H9 (cell line): ENCODE measurements at regions not wholly inside any gene's neighbourhood (a gene's known extent, or its start where the extent isn't known, plus 50 kb on each side); places are given as distances from the start of the nearest gene placed in this dataset.

Source experiments
- DNase-seq: peaks from one replicate; pipeline ENCODE4 v3.0.0-alpha.2; 2017
- H2AFZ ChIP-seq: one replicate; pipeline ENCODE4 v1.6.1; 2013; ENCODE audit warnings: mild to moderate bottlenecking, low read length, control low read depth, moderate library complexity
- H2AK5ac ChIP-seq: 2 replicates; pipeline ENCODE4 v1.6.1; 2013; ENCODE audit warnings: low read length, control low read depth, mixed read lengths; ENCODE audit not compliant: insufficient read length
- H2BK120ac ChIP-seq: one replicate; pipeline ENCODE4 v1.6.1; 2013; ENCODE audit warnings: low read depth, mild to moderate bottlenecking, low read length, control low read depth, inconsistent platforms; ENCODE audit not compliant: poor library complexity, severe bottlenecking
- H2BK12ac ChIP-seq: 2 replicates; pipeline ENCODE4 v1.6.1; 2013; ENCODE audit warnings: low read length, control low read depth, mixed read lengths, low read depth; ENCODE audit not compliant: insufficient read length
- H2BK15ac ChIP-seq: 2 replicates; pipeline ENCODE4 v1.6.1; 2013; ENCODE audit warnings: low read depth, low read length, control low read depth
- H2BK20ac ChIP-seq: one replicate; pipeline ENCODE4 v1.6.1; 2013; ENCODE audit warnings: low read depth, mild to moderate bottlenecking, low read length, control low read depth, inconsistent platforms; ENCODE audit not compliant: poor library complexity, severe bottlenecking
- H2BK5ac ChIP-seq: 2 replicates; pipeline ENCODE4 v1.6.1; 2013; ENCODE audit warnings: low read length, control low read depth, mixed read lengths; ENCODE audit not compliant: insufficient read length
- H3K14ac ChIP-seq: 2 replicates; pipeline ENCODE4 v1.6.1; 2013; ENCODE audit warnings: low read length, control low read depth; ENCODE audit not compliant: insufficient read depth
- H3K18ac ChIP-seq: 2 replicates; pipeline ENCODE4 v1.6.1; 2013; ENCODE audit warnings: low read depth, mild to moderate bottlenecking, mixed read lengths, low read length, control low read depth; ENCODE audit not compliant: insufficient read length
- H3K23ac ChIP-seq: 2 replicates; pipeline ENCODE4 v1.6.1; 2013; ENCODE audit warnings: low read length, control low read depth, mixed read lengths, low read depth; ENCODE audit not compliant: insufficient read length
- H3K23me2 ChIP-seq: 2 replicates; pipeline ENCODE4 v1.6.1; 2013; ENCODE audit warnings: low read depth, mild to moderate bottlenecking, mixed read lengths, low read length, control low read depth; ENCODE audit not compliant: insufficient read length, poor library complexity, severe bottlenecking
- H3K27ac ChIP-seq: 2 replicates; pipeline ENCODE4 v1.5.1; 2013; ENCODE audit warnings: low read length, control low read depth, mixed read lengths, low read depth; ENCODE audit not compliant: insufficient read length
- H3K27me3 ChIP-seq: 2 replicates; pipeline ENCODE4 v1.6.1; 2013; ENCODE audit warnings: low read length, control low read depth, inconsistent platforms; ENCODE audit not compliant: insufficient read depth
- H3K4ac ChIP-seq: 2 replicates; pipeline ENCODE4 v1.6.1; 2013; ENCODE audit warnings: low read depth, mild to moderate bottlenecking, control low read depth, inconsistent platforms, low read length, moderate library complexity
- H3K4me1 ChIP-seq: 2 replicates; pipeline ENCODE4 v1.6.1; 2013; ENCODE audit warnings: low read length, control low read depth, inconsistent platforms; ENCODE audit not compliant: insufficient read depth
- H3K4me2 ChIP-seq: 2 replicates; pipeline ENCODE4 v1.6.1; 2013; ENCODE audit warnings: low read length, control low read depth, mixed read lengths; ENCODE audit not compliant: insufficient read length, insufficient read depth
- H3K56ac ChIP-seq: 2 replicates; pipeline ENCODE4 v1.6.1; 2013; ENCODE audit warnings: low read depth, mild to moderate bottlenecking, mixed read lengths, low read length, control low read depth; ENCODE audit not compliant: insufficient read length
- H3K79me1 ChIP-seq: 2 replicates; pipeline ENCODE4 v1.6.1; 2013; ENCODE audit warnings: low read depth, mild to moderate bottlenecking, moderate library complexity, low read length, control low read depth, inconsistent platforms; ENCODE audit not compliant: insufficient read depth, poor library complexity, severe bottlenecking
- H3K79me2 ChIP-seq: 2 replicates; pipeline ENCODE4 v1.6.1; 2013; ENCODE audit warnings: low read length, control low read depth, inconsistent platforms; ENCODE audit not compliant: insufficient read depth
- H3K9ac ChIP-seq: 2 replicates; pipeline ENCODE4 v1.6.1; 2013; ENCODE audit warnings: low read length, control low read depth, mixed read lengths; ENCODE audit not compliant: insufficient read length; ENCODE audit errors: extremely low read depth
- H3K9me3 ChIP-seq: one replicate; pipeline ENCODE4 v1.6.1; 2013; ENCODE audit warnings: low read depth, low read length, inconsistent platforms; ENCODE audit not compliant: control insufficient read depth
- H3T11ph ChIP-seq: one replicate; pipeline ENCODE4 v1.6.1; 2013; ENCODE audit warnings: mild to moderate bottlenecking, low read length, control low read depth, inconsistent platforms
- H4K20me1 ChIP-seq: one replicate; pipeline ENCODE4 v1.6.1; 2013; ENCODE audit not compliant: control insufficient read depth, insufficient read length, insufficient read depth
- H4K5ac ChIP-seq: 2 replicates; pipeline ENCODE4 v1.6.1; 2013; ENCODE audit warnings: low read depth, mild to moderate bottlenecking, mixed read lengths, low read length, control low read depth; ENCODE audit not compliant: insufficient read length
- H4K8ac ChIP-seq: replicated peaks from 2 replicates; pipeline ENCODE4 v1.6.1; 2013; ENCODE audit warnings: low read length, control low read depth, mixed read lengths, low read depth; ENCODE audit not compliant: insufficient read length
- H4K91ac ChIP-seq: 2 replicates; pipeline ENCODE4 v1.6.1; 2013; ENCODE audit warnings: low read depth, mild to moderate bottlenecking, moderate library complexity, mixed read lengths, low read length, control low read depth; ENCODE audit not compliant: insufficient read length
- H3K27ac Mint-ChIP-seq, 3 experiments: 2 replicates in 2 of 3; 3 replicates in 1 of 3; pipeline ENCODE4 v1.8.0; 2020 to 2021; ENCODE audit warnings: mixed read lengths in 3 of 3, mild to moderate bottlenecking in 1 of 3, moderate library complexity in 1 of 3
- H3K27me3 Mint-ChIP-seq: 2 replicates; pipeline ENCODE4 v1.8.0; 2021; ENCODE audit warnings: low read depth, mild to moderate bottlenecking, moderate library complexity, mixed read lengths
- H3K36me3 Mint-ChIP-seq, 3 experiments: 2 replicates in 2 of 3; 3 replicates in 1 of 3; pipeline ENCODE4 v1.8.0; 2020 to 2021; ENCODE audit warnings: low read depth in 3 of 3, mixed read lengths in 3 of 3; ENCODE audit not compliant: insufficient read depth in 1 of 3
- H3K4me1 Mint-ChIP-seq, 2 experiments: 2 replicates each; pipeline ENCODE4 v1.8.0; 2020; ENCODE audit warnings: mixed read lengths in 2 of 2
- H3K4me3 Mint-ChIP-seq, 2 experiments: 2 replicates in 1 of 2; 3 replicates in 1 of 2; pipeline ENCODE4 v1.8.0; 2020 to 2021; ENCODE audit warnings: mild to moderate bottlenecking in 2 of 2, mixed read lengths in 2 of 2, moderate library complexity in 1 of 2
- H3K9me3 Mint-ChIP-seq, 2 experiments: 2 replicates in 1 of 2; 3 replicates in 1 of 2; pipeline ENCODE4 v1.8.0; 2020; ENCODE audit warnings: mild to moderate bottlenecking in 2 of 2, mixed read lengths in 2 of 2, moderate library complexity in 1 of 2
- TF ChIP-seq, protein P1 (sequence below): fragments of 200-600 bp; sonication (generic); conservative IDR thresholded peaks from 3 replicates; pipeline ENCODE4 v1.8.0; 2021; ENCODE audit warnings: antibody characterized with exemption, mild to moderate bottlenecking

DNA sequence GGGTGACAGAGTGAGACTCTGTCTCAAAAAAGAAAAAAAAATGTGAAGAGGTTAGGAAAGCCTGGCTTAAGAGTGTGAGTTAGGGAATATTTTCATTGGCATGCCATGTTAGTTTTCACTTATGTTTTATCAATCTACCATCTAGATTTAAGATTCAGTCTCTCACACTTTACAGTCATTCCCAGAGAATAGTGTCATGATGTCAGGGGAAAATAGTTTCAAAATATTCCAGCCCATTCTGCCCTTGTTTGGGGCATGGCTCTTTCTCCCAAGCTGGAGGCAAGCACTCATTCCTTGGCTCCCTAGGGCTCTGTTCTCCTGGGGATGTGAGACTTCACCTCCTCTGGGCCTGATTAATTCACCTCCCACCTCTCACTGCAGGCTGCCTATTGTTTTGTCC is 331.5 kb downstream of the CXCL12 start:
- Histone ChIP-seq H3K9me3 (no peaks in the 10 kb centered on the region), H3K79me2 (no peaks in the 10 kb centered on the region), H3K9ac (no peak overlapping the region), H3K4ac (no peak overlapping the region), H2AK5ac (no peak overlapping the region), H2AFZ (no peak overlapping the region), H3K23me2 (no peaks in the 10 kb centered on the region), H3K56ac (no peak overlapping the region), H4K20me1 (no peaks in the 10 kb centered on the region), H4K8ac (no peak overlapping the region), H2BK15ac (no peak overlapping the region), H3K4me1 (no peaks in the 10 kb centered on the region), H3K14ac (no peak overlapping the region), H3K4me2 (no peak overlapping the region), H3K27ac (no peak overlapping the region), H3T11ph (no peak overlapping the region), H2BK120ac (no peak overlapping the region), H4K91ac (no peak overlapping the region), H3K18ac (no peak overlapping the region), H2BK12ac (no peak overlapping the region), H3K79me1 (no peaks in the 10 kb centered on the region), H2BK20ac (no peak overlapping the region), H3K23ac (no peak overlapping the region), H2BK5ac (no peak overlapping the region), H3K27me3 (no peaks in the 10 kb centered on the region), H4K5ac (no peak overlapping the region)
- Mint-ChIP-seq H3K27ac (no peak overlapping the region), H3K4me3 (no peak overlapping the region), H3K27me3 (peaks cover 5% of the 10 kb centered on the region; the same call in 1 of the 2 replicates), H3K36me3 (no peaks in the 10 kb centered on the region), H3K9me3 (no peaks in the 10 kb centered on the region), H3K4me1 (peaks cover 11 to 18% of the 10 kb centered on the region in 2 experiments)
- DNase-seq, result no peak
- TF ChIP-seq, protein P1, sequence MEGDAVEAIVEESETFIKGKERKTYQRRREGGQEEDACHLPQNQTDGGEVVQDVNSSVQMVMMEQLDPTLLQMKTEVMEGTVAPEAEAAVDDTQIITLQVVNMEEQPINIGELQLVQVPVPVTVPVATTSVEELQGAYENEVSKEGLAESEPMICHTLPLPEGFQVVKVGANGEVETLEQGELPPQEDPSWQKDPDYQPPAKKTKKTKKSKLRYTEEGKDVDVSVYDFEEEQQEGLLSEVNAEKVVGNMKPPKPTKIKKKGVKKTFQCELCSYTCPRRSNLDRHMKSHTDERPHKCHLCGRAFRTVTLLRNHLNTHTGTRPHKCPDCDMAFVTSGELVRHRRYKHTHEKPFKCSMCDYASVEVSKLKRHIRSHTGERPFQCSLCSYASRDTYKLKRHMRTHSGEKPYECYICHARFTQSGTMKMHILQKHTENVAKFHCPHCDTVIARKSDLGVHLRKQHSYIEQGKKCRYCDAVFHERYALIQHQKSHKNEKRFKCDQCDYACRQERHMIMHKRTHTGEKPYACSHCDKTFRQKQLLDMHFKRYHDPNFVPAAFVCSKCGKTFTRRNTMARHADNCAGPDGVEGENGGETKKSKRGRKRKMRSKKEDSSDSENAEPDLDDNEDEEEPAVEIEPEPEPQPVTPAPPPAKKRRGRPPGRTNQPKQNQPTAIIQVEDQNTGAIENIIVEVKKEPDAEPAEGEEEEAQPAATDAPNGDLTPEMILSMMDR, result no peak
